Neuronal stem cell (in vitro differentiated cells): ENCODE measurements at regions not wholly inside any gene's neighbourhood (a gene's known extent, or its start where the extent isn't known, plus 50 kb on each side); places are given as distances from the start of the nearest gene placed in this dataset.

Experiments
- DNase-seq: peaks from one replicate; pipeline ENCODE4 v3.0.0-alpha.2; 2013; ENCODE audit warnings: low spot score
- H2AFZ ChIP-seq: one replicate; pipeline ENCODE4 v1.6.1; 2013; ENCODE audit warnings: mild to moderate bottlenecking, low read length, inconsistent platforms
- H2AK5ac ChIP-seq: 2 replicates; pipeline ENCODE4 v1.6.1; 2013; ENCODE audit warnings: low read depth, mild to moderate bottlenecking, inconsistent platforms, low read length, moderate library complexity, mixed read lengths
- H2BK120ac ChIP-seq: 2 replicates; pipeline ENCODE4 v1.6.1; 2013; ENCODE audit warnings: low read depth, mild to moderate bottlenecking, inconsistent platforms, low read length, moderate library complexity, mixed read lengths
- H2BK12ac ChIP-seq: one replicate; pipeline ENCODE4 v1.6.1; 2013; ENCODE audit warnings: low read length, inconsistent platforms
- H2BK15ac ChIP-seq: 2 replicates; pipeline ENCODE4 v1.6.1; 2013; ENCODE audit warnings: mild to moderate bottlenecking, low read length, inconsistent platforms, mixed read lengths
- H2BK5ac ChIP-seq: one replicate; pipeline ENCODE4 v1.6.1; 2013; ENCODE audit warnings: inconsistent platforms, mild to moderate bottlenecking, low read length, moderate library complexity
- H3K14ac ChIP-seq: one replicate; pipeline ENCODE4 v1.6.1; 2013; ENCODE audit warnings: low read length, inconsistent platforms
- H3K18ac ChIP-seq: 2 replicates; pipeline ENCODE4 v1.6.1; 2013; ENCODE audit warnings: low read length, inconsistent platforms
- H3K23ac ChIP-seq: 2 replicates; pipeline ENCODE4 v1.6.1; 2013; ENCODE audit warnings: low read depth, mild to moderate bottlenecking, mixed read lengths, low read length, inconsistent platforms; ENCODE audit not compliant: poor library complexity
- H3K27ac ChIP-seq: replicated peaks from 3 replicates; pipeline ENCODE4 v1.5.1; 2013; ENCODE audit warnings: low read length, inconsistent platforms
- H3K27me3 ChIP-seq, 3 experiments: 2 replicates each; pipeline ENCODE4 v1.6.1; 2013; ENCODE audit warnings: low read length in 3 of 3, mild to moderate bottlenecking in 2 of 3, inconsistent platforms in 1 of 3, low read depth in 1 of 3, mixed read lengths in 1 of 3, moderate library complexity in 1 of 3; ENCODE audit not compliant: control insufficient read depth in 3 of 3, insufficient read depth in 3 of 3
- H3K36me3 ChIP-seq, 2 donors: replicated peaks in 1 of 2; 2 replicates each; pipeline ENCODE4 v1.6.1; 2013; ENCODE audit warnings: low read length in 2 of 2; ENCODE audit not compliant: control insufficient read depth in 2 of 2, insufficient read depth in 2 of 2
- H3K4ac ChIP-seq: 2 replicates; pipeline ENCODE4 v1.6.1; 2013; ENCODE audit warnings: inconsistent platforms, mild to moderate bottlenecking, low read length, moderate library complexity
- H3K4me1 ChIP-seq, 2 donors: 1 replicate in 1 of 2; 2 replicates in 1 of 2; pipeline ENCODE4 v1.6.1; 2013; ENCODE audit warnings: low read length in 2 of 2, low read depth in 1 of 2; ENCODE audit not compliant: control insufficient read depth in 2 of 2, insufficient read depth in 1 of 2
- H3K4me2 ChIP-seq: one replicate; pipeline ENCODE4 v1.6.1; 2013; ENCODE audit warnings: mild to moderate bottlenecking, low read length, inconsistent platforms; ENCODE audit not compliant: insufficient read depth, poor library complexity, severe bottlenecking
- H3K4me3 ChIP-seq, 2 donors: 2 replicates each; pipeline ENCODE4 v1.5.1; 2013; ENCODE audit warnings: low read length in 2 of 2, mild to moderate bottlenecking in 2 of 2, inconsistent platforms in 1 of 2, moderate library complexity in 1 of 2
- H3K79me1 ChIP-seq: one replicate; pipeline ENCODE4 v1.6.1; 2013; ENCODE audit warnings: low read depth, mild to moderate bottlenecking, inconsistent platforms, low read length, moderate library complexity
- H3K9ac ChIP-seq: one replicate; pipeline ENCODE4 v1.6.1; 2013; ENCODE audit warnings: mild to moderate bottlenecking, low read depth, low read length, inconsistent platforms; ENCODE audit not compliant: poor library complexity
- H3K9me3 ChIP-seq, 2 donors: replicated peaks in 1 of 2; 2 replicates each; pipeline versions ENCODE3 to v1.6.1; 2013; ENCODE audit warnings: low read length in 2 of 2, mild to moderate bottlenecking in 2 of 2, inconsistent platforms in 1 of 2, low read depth in 1 of 2, mixed read lengths in 1 of 2, moderate library complexity in 1 of 2; ENCODE audit not compliant: control insufficient read depth in 2 of 2, insufficient read depth in 1 of 2
- H4K8ac ChIP-seq: one replicate; pipeline ENCODE4 v1.6.1; 2013; ENCODE audit warnings: low read depth, mild to moderate bottlenecking, inconsistent platforms, low read length, moderate library complexity
- H4K91ac ChIP-seq: one replicate; pipeline ENCODE4 v1.6.1; 2013; ENCODE audit warnings: low read length, low read depth, mild to moderate bottlenecking, inconsistent platforms; ENCODE audit not compliant: poor library complexity
- WGBS, 2 donors: extraction: QIAGEN DNeasy Blood & Tissue Kit; methylation state at CpG; one replicate each; pipeline ENCODE4 v1.1.7; 2013; ENCODE audit warnings: missing lambda C conversion rate in 2 of 2, mixed read lengths in 1 of 2; ENCODE audit not compliant: insufficient read length in 2 of 2, insufficient replicate concordance in 1 of 2; ENCODE audit errors: extremely low coverage in 2 of 2; 5-methylcytosine and 5-hydroxymethylcytosine counted together

- Histone ChIP-seq H2BK15ac (no peak overlapping the region), H2BK5ac (no peak overlapping the region), H3K9ac (no peak overlapping the region), H3K4me2 (no peak overlapping the region), H2BK120ac (no peak overlapping the region), H3K4me3 (no peak overlapping the region), H3K4ac (no peak overlapping the region), H2AK5ac (no peak overlapping the region), H2AFZ (no peak overlapping the region), H3K4me1 (peaks cover 2 to 5% of the 10 kb centered on the region in 2 donors), H3K9me3 (peaks cover 15 to 23% of the 10 kb centered on the region in 2 donors), H4K91ac (no peak overlapping the region), H3K27ac (no peak overlapping the region), H3K27me3 (peaks cover 0 to 2% (median 0%) of the 10 kb centered on the region in 3 experiments), H4K8ac (no peak overlapping the region), H3K36me3 (no peaks in the 10 kb centered on the region), H3K23ac (no peak overlapping the region), H3K18ac (no peak overlapping the region), H3K14ac (no peak overlapping the region), H2BK12ac (no peak overlapping the region), H3K79me1 (no peaks in the 10 kb centered on the region)
- no CpG with 5 or more reads among the region's 1 CpG for WGBS, 2 donors
- no peak for DNase-seq
These were observed 86.6 kb upstream of the HES1 start for GRCh38 chr3:194049394-194049793.

- peaks cover 0 to 2% (median 0%) of the 10 kb centered on the region in 3 experiments for H3K27me3 ChIP-seq
- no peak overlapping the region for H3K27ac ChIP-seq
- no peak overlapping the region for H4K91ac ChIP-seq
- DNase-seq: no peak
- no peak overlapping the region for H2AFZ ChIP-seq
- H2BK15ac ChIP-seq: no peak overlapping the region
- peaks cover 5 to 8% of the 10 kb centered on the region in 2 donors for H3K4me1 ChIP-seq
- H2BK120ac ChIP-seq: no peak overlapping the region
- H2BK5ac ChIP-seq: no peak overlapping the region
- H3K36me3 ChIP-seq: no peaks in the 10 kb centered on the region
- H4K8ac ChIP-seq: no peak overlapping the region
- H3K4me2 ChIP-seq: no peak overlapping the region
- H3K14ac ChIP-seq: no peak overlapping the region
- no peak overlapping the region for H3K18ac ChIP-seq
- H2BK12ac ChIP-seq: no peak overlapping the region
- peaks cover 15 to 23% of the 10 kb centered on the region in 2 donors for H3K9me3 ChIP-seq
- H3K79me1 ChIP-seq: no peaks in the 10 kb centered on the region
- no peak overlapping the region for H3K9ac ChIP-seq
- WGBS, 2 donors: no CpG with 5 or more reads among the region's 1 CpG
- H3K4me3 ChIP-seq: no peak overlapping the region
- no peak overlapping the region for H3K23ac ChIP-seq
- no peak overlapping the region for H2AK5ac ChIP-seq
- H3K4ac ChIP-seq: no peak overlapping the region
These were observed 85.1 kb upstream of the HES1 start for GRCh38 chr3:194050782-194051320.

GRCh38 chr3:194051366-194052149 is 84.4 kb upstream of the HES1 start:
- H3K14ac ChIP-seq: no peak overlapping the region
- H4K91ac ChIP-seq: no peak overlapping the region
- no peaks in the 10 kb centered on the region for H3K79me1 ChIP-seq
- no peak overlapping the region for H3K9ac ChIP-seq
- H3K18ac ChIP-seq: peak overlapping the region; percentile 34
- H3K36me3 ChIP-seq: no peaks in the 10 kb centered on the region
- H2BK120ac ChIP-seq: no peak overlapping the region
- peaks cover 15 to 23% of the 10 kb centered on the region in 2 donors for H3K9me3 ChIP-seq
- no peak overlapping the region for H2BK12ac ChIP-seq
- H2BK5ac ChIP-seq: no peak overlapping the region
- H2AFZ ChIP-seq: no peak overlapping the region
- peaks cover 5 to 8% of the 10 kb centered on the region in 2 donors for H3K4me1 ChIP-seq
- no peak overlapping the region for H3K4me3 ChIP-seq
- H3K4ac ChIP-seq: no peak overlapping the region
- no CpG with 5 or more reads among the region's 2 CpGs for WGBS, 2 donors
- no peak overlapping the region for H3K27ac ChIP-seq
- no peak overlapping the region for H3K23ac ChIP-seq
- no peak overlapping the region for H2BK15ac ChIP-seq
- H3K4me2 ChIP-seq: no peak overlapping the region
- no peak overlapping the region for H4K8ac ChIP-seq
- peaks cover 0 to 2% (median 0%) of the 10 kb centered on the region in 3 experiments for H3K27me3 ChIP-seq
- no peak overlapping the region for H2AK5ac ChIP-seq
- no peak for DNase-seq

- H3K27me3 ChIP-seq: peaks cover 0 to 2% (median 0%) of the 10 kb centered on the region in 3 experiments
- no peak overlapping the region for H3K18ac ChIP-seq
- no peak overlapping the region for H2BK15ac ChIP-seq
- no peak overlapping the region for H4K8ac ChIP-seq
- H3K4me3 ChIP-seq: no peak overlapping the region
- H3K4me2 ChIP-seq: no peak overlapping the region
- no peak overlapping the region for H3K27ac ChIP-seq
- no peak overlapping the region for H2BK12ac ChIP-seq
- H3K4ac ChIP-seq: no peak overlapping the region
- DNase-seq: no peak
- no peak overlapping the region for H3K14ac ChIP-seq
- H4K91ac ChIP-seq: no peak overlapping the region
- H3K23ac ChIP-seq: no peak overlapping the region
- no peak overlapping the region for H3K9ac ChIP-seq
- no peak overlapping the region for H2BK5ac ChIP-seq
- peaks cover 15 to 23% of the 10 kb centered on the region in 2 donors for H3K9me3 ChIP-seq
- no peaks in the 10 kb centered on the region for H3K79me1 ChIP-seq
- peaks cover 6 to 11% of the 10 kb centered on the region in 2 donors for H3K4me1 ChIP-seq
- no peak overlapping the region for H2AFZ ChIP-seq
- H2BK120ac ChIP-seq: no peak overlapping the region
- no peak overlapping the region for H2AK5ac ChIP-seq
- WGBS, 2 donors: no CpG with 5 or more reads among the region's 4 CpGs
- H3K36me3 ChIP-seq: no peaks in the 10 kb centered on the region
These were observed 82.8 kb upstream of the HES1 start for GRCh38 chr3:194053136-194053535.
